A673 (cell line): ENCODE measurements at regions not wholly inside any gene's neighbourhood (a gene's known extent, or its start where the extent isn't known, plus 50 kb on each side); places are given as distances from the start of the nearest gene placed in this dataset.

Experiments
- EZH2 ChIP-seq: fragments of 200-600 bp; sonication (generic); IDR thresholded peaks from 2 replicates; pipeline ENCODE4 v1.6.1; 2017; ENCODE audit warnings: borderline replicate concordance, low read depth, mild to moderate bottlenecking, mixed read lengths, antibody characterized with exemption, low read length; ENCODE audit not compliant: poor library complexity, severe bottlenecking
- TF ChIP-seq, protein P1 (sequence below): fragments of 300-800, 200-600 bp; sonication (generic); conservative IDR thresholded peaks from 2 replicates; pipeline ENCODE4 v1.5.1; 2017; ENCODE audit warnings: low read depth, mild to moderate bottlenecking, antibody characterized with exemption, low read length, moderate library complexity, mixed read lengths

DNA sequence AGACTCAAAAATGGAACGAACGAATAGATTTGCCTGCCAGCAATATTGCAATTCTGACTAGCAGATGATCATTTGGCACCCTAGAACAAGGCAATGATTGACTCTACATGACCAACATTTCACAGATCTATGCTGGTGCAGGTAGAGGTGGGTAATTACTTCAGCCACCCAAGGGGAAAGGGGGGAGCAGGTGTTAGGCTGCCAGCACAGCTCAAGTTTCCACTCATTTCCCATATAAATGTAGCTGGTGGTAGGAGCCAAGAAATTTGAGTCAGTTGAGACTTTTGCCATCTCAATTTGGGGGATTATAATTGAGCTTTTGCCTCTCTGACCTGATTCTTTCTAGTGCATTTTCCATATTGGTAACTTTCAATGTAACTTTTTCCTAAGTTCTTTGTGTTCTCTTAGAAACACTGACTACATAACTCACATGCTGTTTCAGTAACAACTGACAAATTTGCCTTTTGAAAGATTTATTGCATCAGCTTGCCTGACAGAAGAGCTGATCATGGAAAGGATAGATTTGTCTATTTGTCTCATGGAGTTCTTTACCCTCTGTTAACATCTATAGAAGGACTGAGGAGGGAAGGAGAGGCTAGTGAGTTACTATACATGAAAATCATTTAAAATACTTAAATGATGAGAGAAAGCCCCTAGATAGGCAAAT is 902.5 kb downstream of the ZPLD1 start:
- TF ChIP-seq, protein P1, sequence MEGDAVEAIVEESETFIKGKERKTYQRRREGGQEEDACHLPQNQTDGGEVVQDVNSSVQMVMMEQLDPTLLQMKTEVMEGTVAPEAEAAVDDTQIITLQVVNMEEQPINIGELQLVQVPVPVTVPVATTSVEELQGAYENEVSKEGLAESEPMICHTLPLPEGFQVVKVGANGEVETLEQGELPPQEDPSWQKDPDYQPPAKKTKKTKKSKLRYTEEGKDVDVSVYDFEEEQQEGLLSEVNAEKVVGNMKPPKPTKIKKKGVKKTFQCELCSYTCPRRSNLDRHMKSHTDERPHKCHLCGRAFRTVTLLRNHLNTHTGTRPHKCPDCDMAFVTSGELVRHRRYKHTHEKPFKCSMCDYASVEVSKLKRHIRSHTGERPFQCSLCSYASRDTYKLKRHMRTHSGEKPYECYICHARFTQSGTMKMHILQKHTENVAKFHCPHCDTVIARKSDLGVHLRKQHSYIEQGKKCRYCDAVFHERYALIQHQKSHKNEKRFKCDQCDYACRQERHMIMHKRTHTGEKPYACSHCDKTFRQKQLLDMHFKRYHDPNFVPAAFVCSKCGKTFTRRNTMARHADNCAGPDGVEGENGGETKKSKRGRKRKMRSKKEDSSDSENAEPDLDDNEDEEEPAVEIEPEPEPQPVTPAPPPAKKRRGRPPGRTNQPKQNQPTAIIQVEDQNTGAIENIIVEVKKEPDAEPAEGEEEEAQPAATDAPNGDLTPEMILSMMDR, result no peak
- no peak for TF ChIP-seq EZH2
